HG02981 (cell line): ENCODE measurements at regions not wholly inside any gene's neighbourhood (a gene's known extent, or its start where the extent isn't known, plus 50 kb on each side); places are given as distances from the start of the nearest gene placed in this dataset.
"Not testable (repeated sequence)": the region's sequence is repeated elsewhere in the genome, so short reads cannot be mapped to it uniquely, and the experiment has no call there.

Source experiments
- ATAC-seq: cut with Tn5 transposase; IDR thresholded peaks from one replicate; pipeline ENCODE4 v1.9.1; 2021; ENCODE audit warnings: mild to moderate bottlenecking, moderate library complexity; ENCODE audit not compliant: unreplicated experiment

- not testable (repeated sequence) for ATAC-seq
Measured at GRCh38 chr20:48213635-48214034, 428.4 kb upstream of the SULF2 start.

- ATAC-seq: no peak
Measured at GRCh38 chr20:48212806-48213509, 427.7 kb upstream of the SULF2 start.

GRCh38 chr20:48211847-48212246 lies 426.6 kb upstream of the SULF2 start:
- no peak for ATAC-seq

DNA sequence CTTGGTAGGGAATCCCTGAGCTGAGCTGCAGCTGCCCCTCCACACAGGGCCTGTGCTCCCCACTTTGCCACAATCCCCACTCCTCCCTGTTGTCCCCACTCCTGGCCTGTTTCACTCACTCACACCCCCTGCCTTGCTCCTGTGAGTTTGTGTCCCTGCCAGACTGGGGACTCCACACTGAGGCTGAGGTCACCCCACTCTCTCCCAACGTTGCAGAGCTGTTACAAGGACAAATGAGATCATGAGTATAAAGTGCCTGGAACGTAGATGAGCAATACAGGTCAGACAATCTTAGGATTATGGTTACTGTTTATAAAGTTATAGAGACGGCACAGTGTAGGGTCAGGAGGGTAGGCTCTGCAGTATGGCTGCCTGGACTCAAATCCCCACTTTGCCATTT lies 426.0 kb upstream of the SULF2 start:
- ATAC-seq: no peak

- ATAC-seq: no peak
Measured at GRCh38 chr20:48210111-48211027, 425.1 kb upstream of the SULF2 start.

DNA sequence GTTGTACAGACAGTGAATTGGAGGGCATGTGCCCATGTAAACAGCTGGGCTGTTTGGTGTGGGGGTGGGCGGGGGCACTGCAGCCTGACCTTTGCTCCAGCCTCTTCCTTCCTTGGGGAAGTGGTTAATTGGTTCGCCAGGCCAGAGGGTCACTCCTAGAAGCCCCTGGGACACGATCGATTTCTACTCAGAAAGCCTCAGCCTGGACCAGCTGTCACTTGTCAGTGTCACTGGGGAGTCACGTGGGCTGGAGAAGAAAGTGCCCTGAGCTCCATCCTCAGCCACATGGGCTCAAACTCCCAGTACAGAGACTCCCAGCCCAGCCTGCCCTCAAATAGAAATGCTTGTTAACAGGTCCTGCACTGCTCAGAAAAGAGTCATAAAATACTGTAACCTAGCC lies 423.8 kb upstream of the SULF2 start:
- no peak for ATAC-seq

- no peak for ATAC-seq
Measured at GRCh38 chr20:48208176-48208575, 422.9 kb upstream of the SULF2 start.

DNA sequence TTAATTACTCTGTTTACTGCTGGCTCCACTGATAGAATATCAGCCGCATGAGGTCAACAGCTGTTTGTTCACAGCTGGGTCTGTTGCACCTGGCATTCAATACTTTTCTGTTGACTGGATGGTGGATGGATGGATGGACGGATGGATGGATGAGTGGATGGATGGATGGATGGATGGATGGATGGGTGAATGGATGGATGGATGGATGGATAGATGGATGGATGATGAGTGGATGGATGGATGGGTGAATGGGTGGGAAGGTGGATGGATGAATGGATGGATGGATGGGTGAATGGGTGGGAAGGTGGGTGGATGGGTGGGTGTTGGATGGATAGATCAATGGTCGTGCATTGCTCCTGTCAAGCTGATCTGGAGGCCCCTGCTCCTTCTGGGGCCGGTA lies 422.2 kb upstream of the SULF2 start:
- ATAC-seq: no peak

GRCh38 chr20:48205786-48206185 lies 420.5 kb upstream of the SULF2 start:
- ATAC-seq: no peak

- ATAC-seq: no peak
Measured at GRCh38 chr20:48205281-48205782, 420.1 kb upstream of the SULF2 start.

DNA sequence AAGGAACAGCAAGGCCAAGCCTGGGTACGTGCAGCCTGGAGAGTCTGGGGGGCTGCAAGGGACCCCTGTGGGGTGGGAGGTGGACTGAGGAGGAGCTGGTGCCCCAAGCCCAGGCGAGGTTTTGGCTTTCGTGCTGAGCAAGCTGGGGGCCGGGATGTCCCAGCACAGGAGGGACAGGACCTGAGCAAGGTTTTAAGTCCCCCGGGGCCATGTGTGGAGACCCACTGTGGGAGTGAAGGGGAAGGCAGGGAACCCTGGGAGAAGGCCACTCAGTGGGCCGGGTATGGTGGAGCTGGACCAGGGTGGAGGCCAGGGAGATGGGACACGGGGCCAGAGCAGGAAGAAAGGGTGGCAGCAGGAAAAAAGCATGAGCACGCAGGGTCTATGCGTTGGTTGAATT lies 419.2 kb upstream of the SULF2 start:
- no peak for ATAC-seq

DNA sequence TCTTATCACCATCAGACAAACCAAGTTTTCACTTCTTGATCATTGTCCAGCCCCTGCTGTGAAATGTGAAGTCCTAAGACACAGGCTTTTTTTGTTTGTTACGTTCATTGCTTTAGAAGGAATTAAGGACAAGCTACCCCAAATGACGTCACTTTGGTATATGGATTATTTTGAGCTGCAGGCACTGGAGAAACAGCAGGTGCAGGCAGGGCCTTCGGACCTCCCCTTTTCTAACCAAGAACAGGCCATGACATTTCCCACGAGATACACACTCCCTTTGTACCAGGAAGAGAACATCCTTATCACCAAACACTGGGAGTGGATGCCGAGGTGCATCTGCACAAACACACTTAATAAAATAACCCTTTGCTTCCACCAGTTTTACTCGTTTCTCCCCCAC lies 418.0 kb upstream of the SULF2 start:
- no peak for ATAC-seq

DNA sequence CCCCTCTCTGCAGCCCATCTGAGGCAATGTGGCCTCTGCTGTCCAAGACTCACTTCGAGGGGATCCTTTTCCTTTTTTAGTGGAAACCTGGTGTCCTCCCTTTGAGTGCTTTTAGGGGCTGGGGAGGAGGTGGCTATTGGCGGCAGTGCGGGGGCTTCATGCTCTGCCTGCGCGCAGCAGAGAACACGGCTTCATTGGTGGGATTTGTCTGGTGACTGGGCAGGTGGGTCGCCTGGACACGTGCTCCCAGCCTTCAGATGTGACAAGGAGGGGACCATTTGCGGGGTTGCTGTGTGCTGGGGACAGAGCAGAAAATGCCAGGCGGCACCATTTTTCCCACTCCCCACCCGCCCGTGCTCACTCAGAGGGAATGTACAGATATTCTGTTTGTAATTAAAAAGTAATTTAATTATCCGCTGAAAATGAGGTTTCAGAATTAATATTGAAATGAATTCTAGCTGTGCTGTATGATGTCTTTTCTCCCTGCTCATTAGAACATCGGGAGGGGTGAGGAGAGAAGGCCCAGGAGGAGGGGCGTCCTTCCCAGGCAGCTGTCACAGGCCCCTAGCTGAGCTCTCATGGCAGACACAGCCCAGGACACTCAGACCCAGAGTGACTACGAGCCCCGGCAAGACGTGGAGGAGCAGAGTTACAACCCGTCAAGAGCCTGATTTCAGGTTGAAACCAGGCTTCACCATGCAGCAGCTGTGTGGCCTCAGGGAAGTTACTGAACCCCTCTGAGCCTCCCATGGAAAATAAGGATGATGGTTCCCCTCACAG lies 417.2 kb upstream of the SULF2 start:
- ATAC-seq: no peak

GRCh38 chr20:48201885-48202284 lies 416.6 kb upstream of the SULF2 start:
- no peak for ATAC-seq

DNA sequence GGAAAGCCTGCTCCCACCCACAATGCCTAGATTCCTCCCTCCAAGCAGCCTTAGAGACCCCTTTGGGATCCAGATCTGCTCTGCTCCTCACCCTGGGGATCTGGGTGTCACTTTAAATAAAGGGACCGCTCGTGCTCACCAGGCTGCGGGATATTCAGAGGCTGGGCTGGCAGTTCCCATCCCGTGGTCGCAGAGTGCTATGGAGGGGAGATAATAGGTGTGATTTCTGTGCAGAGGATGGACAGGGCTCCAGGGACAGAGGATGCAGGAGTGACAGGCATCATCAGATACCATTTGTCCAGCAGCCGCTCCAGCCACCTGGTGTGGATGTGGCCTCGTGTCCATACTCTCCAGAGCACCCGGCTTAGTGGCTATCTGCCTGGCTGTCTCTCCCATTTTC lies 415.9 kb upstream of the SULF2 start:
- no peak for ATAC-seq

GRCh38 chr20:48198929-48199451 lies 413.7 kb upstream of the SULF2 start:
- no peak for ATAC-seq

DNA sequence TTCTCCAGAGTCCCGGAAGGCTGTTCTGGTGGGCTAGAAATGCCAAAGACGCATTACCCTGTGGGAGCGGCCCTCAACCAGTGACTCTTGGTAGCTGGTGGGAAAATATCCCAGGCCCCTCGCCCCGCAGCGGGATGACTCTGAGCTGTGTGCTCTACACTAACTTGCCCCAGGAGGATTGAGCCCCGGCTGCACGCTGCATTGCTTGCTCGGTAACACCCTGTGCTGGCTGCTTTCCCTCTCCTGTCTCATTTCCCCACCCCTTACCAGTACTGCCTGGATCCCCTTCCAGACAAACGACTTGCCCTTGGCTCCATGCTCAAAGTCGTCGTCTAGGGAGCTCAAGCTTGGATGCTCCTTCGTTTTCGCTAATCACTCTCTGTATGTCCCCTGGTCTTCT lies 411.8 kb upstream of the SULF2 start:
- ATAC-seq: no peak

GRCh38 chr20:48196486-48196885 lies 411.2 kb upstream of the SULF2 start:
- no peak for ATAC-seq

- ATAC-seq: no peak
Measured at GRCh38 chr20:48196001-48196400, 410.7 kb upstream of the SULF2 start.

- no peak for ATAC-seq
Measured at GRCh38 chr20:48195121-48195870, 410.0 kb upstream of the SULF2 start.
